ENCODE measurements at regions not wholly inside any gene's neighbourhood (a gene's known extent, or its start where the extent isn't known, plus 50 kb on each side); places are given as distances from the start of the nearest gene placed in this dataset.

GRCh38 chr2:142724713-142725349 lies 152.6 kb upstream of the KYNU start (continued):
- TF ChIP-seq EP300 (IDR thresholded peaks at IDR 0.05; ENCODE audit: borderline replicate concordance in 1 of 2, low read depth in 2 of 2, low read length in 2 of 2) (no peak), TBP (IDR thresholded peaks at IDR 0.05; ENCODE audit: low read depth, low read length) (no peak), CTCF (IDR thresholded peaks at IDR 0.05; ENCODE audit: control extremely low read depth in 1 of 3, insufficient read depth in 1 of 3, low read depth in 1 of 3, low read length in 3 of 3) (no peak), USF2 (IDR thresholded peaks at IDR 0.05; ENCODE audit: low read length) (no peak), SUZ12 (IDR thresholded peaks at IDR 0.05; ENCODE audit: low read length) (no peak)

All from H1 (cell line).